ENCODE measurements at regions not wholly inside any gene's neighbourhood (a gene's known extent, or its start where the extent isn't known, plus 50 kb on each side); places are given as distances from the start of the nearest gene placed in this dataset.

- Histone ChIP-seq H3K4me3 (no peak overlapping the region), H3K27ac (no peak overlapping the region), H3K27me3 (no peaks in the 10 kb centered on the region), H3K36me3 (no peaks in the 10 kb centered on the region), H3K9me3 (no peaks in the 10 kb centered on the region), H3K4me1 (ENCODE audit: insufficient read depth) (no peaks in the 10 kb centered on the region)
- intact Hi-C loops (cut with DNase I), result no loop called here
- no peak for DNase-seq
- WGBS, 3 donors, result 78 to 89% (median 86%) methylated on average over 1 of the region's 1 CpG
- no peak for TF ChIP-seq CTCF (IDR thresholded peaks at IDR 0.05)
Observed at GRCh38 chr18:37676276-37676675, 110.7 kb upstream of the CELF4 start.

- Histone ChIP-seq H3K27me3 (no peaks in the 10 kb centered on the region), H3K4me3 (no peak overlapping the region), H3K9me3 (no peaks in the 10 kb centered on the region), H3K4me1 (ENCODE audit: insufficient read depth) (no peaks in the 10 kb centered on the region), H3K36me3 (no peaks in the 10 kb centered on the region), H3K27ac (no peak overlapping the region)
- WGBS, 3 donors, result 73 to 91% (median 81%) methylated on average over 1 of the region's 1 CpG
- TF ChIP-seq POLR2A (IDR thresholded peaks at IDR 0.05), result no peak
- TF ChIP-seq CTCF (IDR thresholded peaks at IDR 0.05), result no peak
- no peak for TF ChIP-seq EP300 (IDR thresholded peaks at IDR 0.05)
- DNase-seq, result no peak
- intact Hi-C loops (cut with DNase I), result no loop called here
Observed at GRCh38 chr18:37675699-37676098, 110.1 kb upstream of the CELF4 start.

GRCh38 chr18:37674570-37674969, 109.0 kb upstream of the CELF4 start:
- H3K27ac ChIP-seq, result no peak overlapping the region
- no peak overlapping the region for H3K4me3 ChIP-seq
- no peaks in the 10 kb centered on the region for H3K36me3 ChIP-seq
- 75 to 82% (median 76%) methylated on average over 4 of the region's 4 CpGs for WGBS, 3 donors
- intact Hi-C loops (cut with DNase I), result no loop called here
- no peak for DNase-seq
- H3K9me3 ChIP-seq, result no peaks in the 10 kb centered on the region
- TF ChIP-seq CTCF (IDR thresholded peaks at IDR 0.05), result no peak
- TF ChIP-seq EP300 (IDR thresholded peaks at IDR 0.05), result no peak
- TF ChIP-seq POLR2A (IDR thresholded peaks at IDR 0.05), result no peak
- H3K27me3 ChIP-seq, result no peaks in the 10 kb centered on the region
- no peaks in the 10 kb centered on the region for H3K4me1 ChIP-seq (ENCODE audit: insufficient read depth)

GRCh38 chr18:37673671-37674070, 108.1 kb upstream of the CELF4 start:
- no peak overlapping the region for H3K4me3 ChIP-seq
- no peaks in the 10 kb centered on the region for H3K36me3 ChIP-seq
- no peaks in the 10 kb centered on the region for H3K9me3 ChIP-seq
- no peaks in the 10 kb centered on the region for H3K27me3 ChIP-seq
- intact Hi-C loops (cut with DNase I), result no loop called here
- H3K4me1 ChIP-seq (ENCODE audit: insufficient read depth), result no peaks in the 10 kb centered on the region
- no peak for DNase-seq
- TF ChIP-seq CTCF (IDR thresholded peaks at IDR 0.05) (no peak), EP300 (IDR thresholded peaks at IDR 0.05) (no peak), POLR2A (IDR thresholded peaks at IDR 0.05) (no peak)
- WGBS, 3 donors, result 75 to 79% (median 76%) methylated on average over 9 of the region's 9 CpGs
- no peak overlapping the region for H3K27ac ChIP-seq

All from ovary (tissue), 7 donors.